ENCODE measurements at regions not wholly inside any gene's neighbourhood (a gene's known extent, or its start where the extent isn't known, plus 50 kb on each side); places are given as distances from the start of the nearest gene placed in this dataset.

DNA sequence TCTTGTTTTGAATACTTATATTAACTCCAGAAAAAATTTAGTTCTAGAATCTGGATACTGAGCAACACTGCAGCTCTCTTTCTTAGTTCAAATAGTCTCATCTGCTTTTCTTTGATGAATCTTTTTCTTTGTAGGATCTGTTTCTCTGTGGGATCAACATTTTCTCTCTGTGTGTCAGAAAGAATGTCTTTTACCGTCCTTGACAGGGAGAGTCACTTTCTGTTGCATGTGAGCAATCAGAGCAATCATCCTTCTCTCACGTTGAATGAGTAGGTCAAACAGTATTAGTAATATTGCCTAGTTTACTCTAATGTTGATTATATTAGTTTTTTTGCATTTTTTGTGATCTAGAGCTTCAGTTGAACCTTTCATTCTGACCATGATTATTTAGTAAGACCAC, 130.9 kb downstream of the TRMT11 start:
- no peak for TF ChIP-seq CBX8 (IDR thresholded peaks at IDR 0.05; ENCODE audit: borderline replicate concordance, low read depth, low read length)
- no peak for TF ChIP-seq TAF1 (IDR thresholded peaks at IDR 0.05; ENCODE audit: low read depth, low read length)
- TF ChIP-seq KDM5A (IDR thresholded peaks at IDR 0.05; ENCODE audit: low read length): no peak
- TF ChIP-seq POLR2AphosphoS5 (IDR thresholded peaks at IDR 0.05; ENCODE audit: low read depth, low read length): no peak

Data from H1 (cell line).